ENCODE measurements at regions not wholly inside any gene's neighbourhood (a gene's known extent, or its start where the extent isn't known, plus 50 kb on each side); places are given as distances from the start of the nearest gene placed in this dataset.

DNA sequence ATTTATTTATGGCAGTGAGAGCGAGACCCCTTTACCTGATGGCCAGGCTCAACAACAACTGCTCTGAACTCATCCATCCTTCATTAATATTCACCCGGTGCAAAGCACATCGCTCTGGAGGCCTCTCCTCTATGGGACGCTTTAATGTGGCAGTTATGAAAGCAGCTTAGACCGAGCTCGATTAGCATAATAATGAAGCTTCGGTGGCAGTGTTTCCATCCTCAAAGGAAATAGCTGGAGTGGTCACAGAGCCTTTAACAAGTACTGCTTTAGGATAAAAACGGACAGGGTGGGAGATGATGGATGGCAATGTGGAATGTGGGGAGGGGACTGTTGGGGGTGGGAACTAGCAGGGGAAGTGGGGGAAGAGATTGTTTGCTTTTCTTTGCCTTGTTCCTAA, 243.9 kb downstream of the SLC4A3 start:
- TF ChIP-seq POLR2A (IDR thresholded peaks at IDR 0.05): no peak
- TF ChIP-seq, protein P1, sequence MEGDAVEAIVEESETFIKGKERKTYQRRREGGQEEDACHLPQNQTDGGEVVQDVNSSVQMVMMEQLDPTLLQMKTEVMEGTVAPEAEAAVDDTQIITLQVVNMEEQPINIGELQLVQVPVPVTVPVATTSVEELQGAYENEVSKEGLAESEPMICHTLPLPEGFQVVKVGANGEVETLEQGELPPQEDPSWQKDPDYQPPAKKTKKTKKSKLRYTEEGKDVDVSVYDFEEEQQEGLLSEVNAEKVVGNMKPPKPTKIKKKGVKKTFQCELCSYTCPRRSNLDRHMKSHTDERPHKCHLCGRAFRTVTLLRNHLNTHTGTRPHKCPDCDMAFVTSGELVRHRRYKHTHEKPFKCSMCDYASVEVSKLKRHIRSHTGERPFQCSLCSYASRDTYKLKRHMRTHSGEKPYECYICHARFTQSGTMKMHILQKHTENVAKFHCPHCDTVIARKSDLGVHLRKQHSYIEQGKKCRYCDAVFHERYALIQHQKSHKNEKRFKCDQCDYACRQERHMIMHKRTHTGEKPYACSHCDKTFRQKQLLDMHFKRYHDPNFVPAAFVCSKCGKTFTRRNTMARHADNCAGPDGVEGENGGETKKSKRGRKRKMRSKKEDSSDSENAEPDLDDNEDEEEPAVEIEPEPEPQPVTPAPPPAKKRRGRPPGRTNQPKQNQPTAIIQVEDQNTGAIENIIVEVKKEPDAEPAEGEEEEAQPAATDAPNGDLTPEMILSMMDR (IDR thresholded peaks at IDR 0.05): no peak
